Body of pancreas (tissue), 4 donors: ENCODE measurements at regions not wholly inside any gene's neighbourhood (a gene's known extent, or its start where the extent isn't known, plus 50 kb on each side); places are given as distances from the start of the nearest gene placed in this dataset.

Source experiments
- ATAC-seq: fragments of 150-250 bp; one replicate; pipeline ENCODE4 v1.9.1; 2016
- DNase-seq, 4 donors: peaks; one replicate each; pipeline ENCODE4 v3.0.0-alpha.2; 2019
- H3K27ac ChIP-seq, 4 donors: fragments of 200-600 bp; sonication (generic); 1 replicate in 3 of 4; 2 replicates in 1 of 4; pipeline versions ENCODE4 v1.5.1 to v1.6.1; 2016 to 2019; ENCODE audit warnings: mild to moderate bottlenecking in 1 of 4, mixed read lengths in 1 of 4, moderate library complexity in 1 of 4
- H3K27me3 ChIP-seq, 2 donors: fragments of 200-600 bp; sonication (generic); one replicate each; pipeline ENCODE4 v1.6.0; 2016; ENCODE audit warnings: mild to moderate bottlenecking in 1 of 2
- H3K36me3 ChIP-seq, 2 donors: fragments of 200-600 bp; sonication (generic); replicated peaks in 1 of 2; 2 replicates each; pipeline ENCODE4 v1.5.1; 2016; ENCODE audit warnings: low read depth in 2 of 2; ENCODE audit not compliant: insufficient read depth in 1 of 2
- H3K4me1 ChIP-seq: fragments of 200-600 bp; sonication (generic); one replicate; pipeline ENCODE4 v1.6.0; 2016
- H3K4me3 ChIP-seq, 2 donors: fragments of 200-600 bp; sonication (generic); 1 replicate in 1 of 2; 2 replicates in 1 of 2; pipeline ENCODE4 v1.5.1; 2016 to 2019
- H3K9me3 ChIP-seq, 3 donors: fragments of 200-600 bp; sonication (generic); 1 replicate in 2 of 3; 2 replicates in 1 of 3; pipeline ENCODE4 v1.5.1; 2016
- POLR2A ChIP-seq, 3 donors: fragments of 450-650 bp; IDR thresholded peaks; one replicate each; pipeline ENCODE4 v1.6.1; 2016; ENCODE audit warnings: antibody characterized with exemption in 3 of 3, mild to moderate bottlenecking in 2 of 3
- WGBS, 2 donors: methylation state at CpG; one replicate each; pipeline ENCODE4 v1.1.5; 2017; 5-methylcytosine and 5-hydroxymethylcytosine counted together
- intact Hi-C: fragments of 100-400 bp; cut with DNase I; formaldehyde crosslinking; loops from one replicate; pipeline ENCODE4 v1.15.1; 2023
- TF ChIP-seq, protein P1 (sequence below), 7 experiments: fragments of 450-650 bp in 4 of 7; fragments of 200-600 bp in 3 of 7; sonication (generic) in 3 of 7; IDR thresholded peaks; one replicate each; pipeline ENCODE4 v1.5.1; 2016 to 2019; ENCODE audit warnings: antibody characterized with exemption in 7 of 7

- Histone ChIP-seq H3K9me3 (no peaks in the 10 kb centered on the region), H3K36me3 (no peaks in the 10 kb centered on the region), H3K27me3 (no peaks in the 10 kb centered on the region), H3K27ac (no peak overlapping the region), H3K4me1 (peaks cover 7% of the 10 kb centered on the region), H3K4me3 (no peak overlapping the region)
- WGBS, 2 donors: 29 to 47% methylated on average over 4 of the region's 4 CpGs
- TF ChIP-seq, protein P1, sequence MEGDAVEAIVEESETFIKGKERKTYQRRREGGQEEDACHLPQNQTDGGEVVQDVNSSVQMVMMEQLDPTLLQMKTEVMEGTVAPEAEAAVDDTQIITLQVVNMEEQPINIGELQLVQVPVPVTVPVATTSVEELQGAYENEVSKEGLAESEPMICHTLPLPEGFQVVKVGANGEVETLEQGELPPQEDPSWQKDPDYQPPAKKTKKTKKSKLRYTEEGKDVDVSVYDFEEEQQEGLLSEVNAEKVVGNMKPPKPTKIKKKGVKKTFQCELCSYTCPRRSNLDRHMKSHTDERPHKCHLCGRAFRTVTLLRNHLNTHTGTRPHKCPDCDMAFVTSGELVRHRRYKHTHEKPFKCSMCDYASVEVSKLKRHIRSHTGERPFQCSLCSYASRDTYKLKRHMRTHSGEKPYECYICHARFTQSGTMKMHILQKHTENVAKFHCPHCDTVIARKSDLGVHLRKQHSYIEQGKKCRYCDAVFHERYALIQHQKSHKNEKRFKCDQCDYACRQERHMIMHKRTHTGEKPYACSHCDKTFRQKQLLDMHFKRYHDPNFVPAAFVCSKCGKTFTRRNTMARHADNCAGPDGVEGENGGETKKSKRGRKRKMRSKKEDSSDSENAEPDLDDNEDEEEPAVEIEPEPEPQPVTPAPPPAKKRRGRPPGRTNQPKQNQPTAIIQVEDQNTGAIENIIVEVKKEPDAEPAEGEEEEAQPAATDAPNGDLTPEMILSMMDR (IDR thresholded peaks at IDR 0.05): no peak
- no peak for TF ChIP-seq POLR2A (IDR thresholded peaks at IDR 0.05)
- ATAC-seq (no peak), DNase-seq (no peak)
- intact Hi-C loops: no loop called here
Measured at GRCh38 chr3:69562020-69562419, 176.1 kb upstream of the FRMD4B start.

GRCh38 chr3:69560818-69561217, 174.9 kb upstream of the FRMD4B start:
- Histone ChIP-seq H3K4me3 (no peak overlapping the region), H3K9me3 (no peaks in the 10 kb centered on the region), H3K4me1 (peaks cover 7% of the 10 kb centered on the region), H3K27me3 (no peaks in the 10 kb centered on the region), H3K27ac (no peak overlapping the region), H3K36me3 (no peaks in the 10 kb centered on the region)
- ATAC-seq (no peak), DNase-seq (no peak)
- intact Hi-C loops: no loop called here
- TF ChIP-seq, protein P1 (IDR thresholded peaks at IDR 0.05): no peak
- no peak for TF ChIP-seq POLR2A (IDR thresholded peaks at IDR 0.05)

DNA sequence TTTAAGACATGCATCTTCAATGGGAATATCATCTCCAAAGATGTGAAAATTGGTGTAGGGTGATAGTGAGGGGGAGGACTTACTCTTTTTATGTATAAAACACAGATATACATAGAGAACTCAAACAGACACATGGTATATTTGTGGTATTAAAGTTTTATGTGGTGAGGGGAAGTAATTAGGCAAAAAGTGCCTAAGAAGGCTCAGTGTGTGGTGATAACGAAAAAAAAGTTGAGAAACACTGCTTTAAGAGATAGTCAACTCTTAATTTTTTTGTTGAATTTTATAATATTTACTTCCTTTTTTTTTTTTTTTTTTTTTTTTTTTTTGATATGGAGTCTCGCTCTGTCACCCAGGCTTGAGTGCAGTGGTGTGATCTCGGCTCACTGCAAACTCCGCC, 174.2 kb upstream of the FRMD4B start:
- no peak for ATAC-seq
- intact Hi-C loops: no loop called here
- 73 to 89% methylated on average over 4 of the region's 4 CpGs for WGBS, 2 donors

GRCh38 chr3:69558912-69559311, 173.0 kb upstream of the FRMD4B start:
- intact Hi-C loops: no loop called here
- peaks cover 20% of the 10 kb centered on the region for H3K4me1 ChIP-seq
- WGBS, 2 donors: 36 to 40% methylated on average over 2 of the region's 2 CpGs
- no peaks in the 10 kb centered on the region for H3K27me3 ChIP-seq
- peak; percentile 73 for ATAC-seq
- H3K36me3 ChIP-seq: no peaks in the 10 kb centered on the region
- peak overlapping the region in 1 of 4 donors; percentile 24 for H3K27ac ChIP-seq
- TF ChIP-seq, protein P1 (IDR thresholded peaks at IDR 0.05): no peak
- no peak for TF ChIP-seq POLR2A (IDR thresholded peaks at IDR 0.05)
- no peaks in the 10 kb centered on the region for H3K9me3 ChIP-seq
- peak in 3 of 4 donors; percentile 13 to 79 (median 41) for DNase-seq
- H3K4me3 ChIP-seq: no peak overlapping the region

More for the DNA sequence above, 174.2 kb upstream of the FRMD4B start:
- TF ChIP-seq POLR2A (IDR thresholded peaks at IDR 0.05): no peak
- TF ChIP-seq, protein P1 (IDR thresholded peaks at IDR 0.05): no peak
- no peak overlapping the region for H3K27ac ChIP-seq
- H3K9me3 ChIP-seq: no peaks in the 10 kb centered on the region
- DNase-seq: no peak
- no peak overlapping the region for H3K4me3 ChIP-seq
- no peaks in the 10 kb centered on the region for H3K36me3 ChIP-seq
- H3K4me1 ChIP-seq: peaks cover 9% of the 10 kb centered on the region
- H3K27me3 ChIP-seq: no peaks in the 10 kb centered on the region

GRCh38 chr3:69554576-69554975, 168.7 kb upstream of the FRMD4B start:
- Histone ChIP-seq H3K9me3 (no peaks in the 10 kb centered on the region), H3K4me1 (peaks cover 41% of the 10 kb centered on the region)

More at GRCh38 chr3:69554576-69554975, 168.7 kb upstream of the FRMD4B start:
- intact Hi-C loops: no loop called here
- no peak for TF ChIP-seq POLR2A (IDR thresholded peaks at IDR 0.05)
- TF ChIP-seq, protein P1 (IDR thresholded peaks at IDR 0.05): no peak
- H3K4me3 ChIP-seq: no peak overlapping the region
- H3K27me3 ChIP-seq: no peaks in the 10 kb centered on the region
- ATAC-seq (no peak), DNase-seq (no peak)
- WGBS, 2 donors: 58 to 72% methylated on average over 2 of the region's 2 CpGs
- peak overlapping the region in 1 of 4 donors; percentile 48 for H3K27ac ChIP-seq
- no peaks in the 10 kb centered on the region for H3K36me3 ChIP-seq
